D721Med (cell line): ENCODE measurements at regions not wholly inside any gene's neighbourhood (a gene's known extent, or its start where the extent isn't known, plus 50 kb on each side); places are given as distances from the start of the nearest gene placed in this dataset.

Experiments
- DNase-seq: peaks from one replicate; pipeline ENCODE4 v3.0.0; 2011; ENCODE audit warnings: low spot score; ENCODE audit not compliant: insufficient read length
- FAIRE-seq: peaks from 2 replicates; lab custom pipeline; 2011; peaks lifted over from hg19 to GRCh38; lab: Jason Lieb, UNC
- TF ChIP-seq, protein P1 (sequence below): IDR thresholded peaks from 2 replicates; pipeline ENCODE4 v1.5.1; 2012; ENCODE audit warnings: mild to moderate bottlenecking, control low read depth; ENCODE audit not compliant: insufficient read depth; ENCODE audit errors: missing control alignments

DNA sequence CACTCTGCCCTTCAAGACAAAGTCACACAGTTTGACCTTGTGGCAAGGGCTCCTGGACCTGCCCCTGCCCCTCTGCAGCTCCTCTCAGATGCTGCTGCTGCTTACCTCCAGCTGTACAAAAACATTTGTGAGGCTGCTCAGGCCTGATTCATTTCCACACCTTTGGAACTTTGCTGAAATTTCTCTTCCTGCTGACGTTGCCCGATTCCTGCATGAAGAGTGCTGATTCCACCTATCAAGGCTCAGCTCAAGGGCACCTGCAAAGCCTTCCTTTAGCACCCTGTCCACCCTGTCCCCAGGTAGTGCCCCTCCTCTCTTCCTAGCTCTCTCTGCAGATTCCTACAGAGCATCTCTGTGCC, 738.3 kb upstream of the HS6ST1 start:
- TF ChIP-seq, protein P1, sequence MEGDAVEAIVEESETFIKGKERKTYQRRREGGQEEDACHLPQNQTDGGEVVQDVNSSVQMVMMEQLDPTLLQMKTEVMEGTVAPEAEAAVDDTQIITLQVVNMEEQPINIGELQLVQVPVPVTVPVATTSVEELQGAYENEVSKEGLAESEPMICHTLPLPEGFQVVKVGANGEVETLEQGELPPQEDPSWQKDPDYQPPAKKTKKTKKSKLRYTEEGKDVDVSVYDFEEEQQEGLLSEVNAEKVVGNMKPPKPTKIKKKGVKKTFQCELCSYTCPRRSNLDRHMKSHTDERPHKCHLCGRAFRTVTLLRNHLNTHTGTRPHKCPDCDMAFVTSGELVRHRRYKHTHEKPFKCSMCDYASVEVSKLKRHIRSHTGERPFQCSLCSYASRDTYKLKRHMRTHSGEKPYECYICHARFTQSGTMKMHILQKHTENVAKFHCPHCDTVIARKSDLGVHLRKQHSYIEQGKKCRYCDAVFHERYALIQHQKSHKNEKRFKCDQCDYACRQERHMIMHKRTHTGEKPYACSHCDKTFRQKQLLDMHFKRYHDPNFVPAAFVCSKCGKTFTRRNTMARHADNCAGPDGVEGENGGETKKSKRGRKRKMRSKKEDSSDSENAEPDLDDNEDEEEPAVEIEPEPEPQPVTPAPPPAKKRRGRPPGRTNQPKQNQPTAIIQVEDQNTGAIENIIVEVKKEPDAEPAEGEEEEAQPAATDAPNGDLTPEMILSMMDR: no peak
- DNase-seq: no peak
- no peak for FAIRE-seq

DNA sequence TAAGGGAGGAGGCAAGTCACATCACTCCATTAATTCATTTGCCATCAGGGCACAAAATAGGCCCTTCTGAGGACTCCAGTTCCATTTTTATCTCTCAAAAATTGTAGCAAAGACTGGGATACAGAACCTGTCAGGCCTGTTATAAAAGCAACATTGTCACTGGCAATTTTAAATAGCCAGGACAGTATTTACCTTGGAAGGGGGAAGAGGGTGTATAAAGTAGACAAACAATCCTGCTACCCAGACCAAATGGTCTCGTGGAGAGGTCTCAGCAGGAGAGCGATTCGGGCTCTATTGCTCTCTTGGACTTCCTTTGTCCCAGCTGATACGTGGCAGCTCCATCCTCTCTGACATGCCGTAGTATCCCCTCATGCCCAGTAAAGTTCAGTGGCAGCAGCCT, 740.3 kb upstream of the HS6ST1 start:
- no peak for FAIRE-seq
- TF ChIP-seq, protein P1: no peak

DNA sequence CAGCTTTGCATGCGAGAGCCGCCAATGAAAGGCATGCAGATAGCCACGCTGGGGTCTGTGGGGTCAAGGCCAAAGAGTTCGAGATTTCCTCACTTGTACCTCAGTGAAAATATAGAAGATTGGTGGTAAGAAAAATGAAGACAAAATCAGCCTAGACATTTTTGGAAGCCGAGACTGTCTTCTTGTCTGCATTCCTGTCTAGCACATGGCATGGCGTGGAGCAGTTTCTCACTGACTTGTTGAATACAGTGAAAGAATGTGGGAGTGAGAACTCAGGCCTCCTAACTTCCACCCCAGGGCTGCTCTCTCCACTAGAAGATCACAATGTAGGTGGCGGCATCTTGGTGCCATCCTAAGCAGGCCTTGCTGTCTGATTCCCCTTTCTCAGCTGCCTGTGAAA, 740.8 kb upstream of the HS6ST1 start:
- FAIRE-seq (no peak), DNase-seq (no peak)
- TF ChIP-seq, protein P1: no peak

More for the DNA sequence above, 740.3 kb upstream of the HS6ST1 start:
- DNase-seq: no peak

DNA sequence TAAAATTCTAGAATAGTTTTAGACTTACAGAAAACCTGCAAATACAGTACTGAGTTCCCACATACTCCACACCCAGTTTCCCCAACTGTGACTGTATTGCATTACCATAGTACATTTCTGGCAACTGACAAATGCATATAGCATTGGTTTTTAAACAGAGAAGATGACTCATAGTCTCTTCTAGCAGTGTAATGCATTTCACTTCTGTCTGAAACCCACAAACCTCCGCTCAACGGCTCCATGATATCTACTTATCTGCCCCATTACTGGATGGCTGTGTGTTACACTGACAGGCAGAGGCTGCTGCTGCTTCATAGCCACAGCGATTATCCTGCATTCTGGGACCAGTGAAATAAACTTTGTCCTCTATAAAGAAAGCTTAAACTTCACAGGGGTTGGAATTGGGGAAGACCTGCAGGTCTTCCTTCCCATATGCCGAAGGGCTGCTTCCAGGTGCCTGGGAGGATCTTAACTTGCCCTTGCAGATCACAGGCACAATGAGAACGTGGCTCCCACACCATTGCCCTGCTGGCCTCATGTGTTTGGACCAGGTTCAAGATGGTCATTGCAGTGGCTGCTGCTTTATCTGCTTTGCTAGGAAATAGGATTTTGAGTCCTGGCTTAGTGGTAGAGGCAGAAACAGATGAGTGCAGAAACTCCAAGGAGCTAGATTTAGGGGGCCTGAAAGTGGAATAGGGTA, 742.6 kb upstream of the HS6ST1 start:
- TF ChIP-seq, protein P1: no peak

DNA sequence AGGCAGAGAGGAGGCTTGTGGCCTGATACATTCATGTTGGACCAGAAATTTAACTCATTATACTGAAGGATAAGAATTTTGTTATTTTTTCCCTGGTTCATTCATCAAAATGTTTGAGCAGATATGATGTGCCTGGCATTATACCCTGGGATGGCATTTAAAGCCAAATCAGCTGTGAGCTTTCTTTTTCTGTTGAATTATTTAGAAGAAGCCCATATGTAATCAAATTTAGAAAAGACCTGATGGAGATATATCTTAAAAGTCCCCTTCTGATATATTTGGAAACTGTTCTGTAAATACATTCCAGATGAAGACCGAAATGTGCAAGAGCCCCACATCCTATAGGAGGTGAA, 743.1 kb upstream of the HS6ST1 start:
- FAIRE-seq: no peak
- TF ChIP-seq, protein P1: no peak

More for the DNA sequence above, 742.6 kb upstream of the HS6ST1 start:
- no peak for FAIRE-seq
- no peak for DNase-seq

DNA sequence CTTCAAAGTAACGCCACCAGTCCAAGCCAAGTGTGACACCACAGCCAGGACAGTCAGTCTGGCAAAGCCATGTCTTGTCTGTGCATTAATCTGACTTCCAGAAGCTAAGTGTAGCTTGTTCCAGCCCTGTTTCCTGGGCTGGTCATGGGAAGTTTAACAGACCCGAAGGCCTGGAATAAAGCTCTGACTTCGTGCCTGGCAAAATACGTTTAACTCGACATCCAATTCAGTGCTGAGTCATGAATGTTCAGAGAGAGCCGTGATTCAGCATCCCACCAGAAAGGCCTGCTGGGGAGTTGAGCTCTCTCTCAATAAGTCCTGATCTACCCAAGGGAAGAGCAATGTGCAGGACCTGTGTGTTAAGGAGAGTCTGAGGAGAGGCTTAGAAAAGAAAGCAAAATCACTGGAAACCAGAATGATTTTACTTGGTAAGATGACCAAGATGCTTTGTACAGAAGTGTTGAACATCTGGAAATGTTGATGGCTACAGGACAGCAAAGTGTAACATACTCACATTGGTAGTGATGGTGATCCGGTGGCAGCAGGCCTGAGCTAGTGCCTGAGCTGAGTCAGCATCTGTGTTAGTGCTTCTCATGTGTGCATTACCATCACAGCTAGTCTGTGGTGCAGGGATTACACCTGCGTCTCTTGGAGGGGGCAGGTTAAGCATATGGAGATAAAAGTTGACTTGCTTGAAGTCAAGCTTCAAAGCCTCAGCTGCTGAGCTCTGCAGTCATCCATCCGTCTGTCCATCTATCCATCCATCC, 743.7 kb upstream of the HS6ST1 start:
- FAIRE-seq: no peak
- TF ChIP-seq, protein P1: no peak
- no peak for DNase-seq

More for the DNA sequence above, 743.1 kb upstream of the HS6ST1 start:
- no peak for DNase-seq

DNA sequence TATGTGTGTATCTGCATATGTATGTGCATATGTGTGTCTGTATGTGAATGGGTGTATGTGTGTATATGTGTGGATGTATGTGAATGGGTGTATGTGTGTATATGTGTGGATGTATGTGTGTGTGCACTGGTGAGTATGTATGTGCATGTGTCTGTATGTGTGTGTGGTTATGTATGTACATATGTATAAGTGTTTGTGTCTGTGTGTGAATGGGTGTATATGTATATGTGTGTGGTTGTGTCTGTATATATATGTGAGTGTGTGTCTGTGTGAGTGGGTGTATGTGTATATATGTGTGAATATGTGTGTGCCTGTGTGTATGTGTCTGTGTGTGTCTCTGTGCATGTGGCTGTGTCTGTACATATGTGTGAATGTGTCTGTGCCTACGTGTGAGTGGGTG, 748.4 kb upstream of the HS6ST1 start:
- FAIRE-seq (no peak), DNase-seq (no peak)
- TF ChIP-seq, protein P1: no peak
